ENCODE measurements at regions not wholly inside any gene's neighbourhood (a gene's known extent, or its start where the extent isn't known, plus 50 kb on each side); places are given as distances from the start of the nearest gene placed in this dataset.

DNA sequence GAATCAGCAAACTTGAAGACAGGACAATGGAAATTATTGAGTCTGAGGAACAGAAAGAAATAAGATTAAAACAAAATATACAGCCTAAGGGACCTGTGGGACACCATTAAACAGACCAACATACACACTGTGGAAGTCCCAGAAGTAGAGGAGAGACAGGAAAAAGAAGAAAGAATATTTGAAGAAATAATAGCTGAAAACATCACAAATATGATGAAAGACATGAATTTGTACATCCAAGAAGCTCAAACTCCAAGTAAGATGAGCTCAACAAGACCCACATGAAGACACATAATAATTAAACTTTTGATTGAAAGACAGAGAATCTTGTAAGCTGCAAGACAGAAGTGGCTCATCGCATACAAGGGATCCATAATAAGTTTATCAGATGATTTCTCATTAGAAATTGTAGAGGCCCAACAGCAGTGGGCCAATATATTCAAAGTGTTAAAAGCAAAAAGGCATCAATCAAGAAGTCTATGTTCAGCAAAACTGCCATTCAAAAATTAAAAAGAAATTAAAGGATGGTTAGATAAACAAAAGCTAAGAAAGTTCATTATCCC, 311.3 kb upstream of the ADGRL2 start:
- no peak for TF ChIP-seq EZH2 (optimal IDR thresholded peaks at IDR 0.05; ENCODE audit: low read depth, low read length)
- TF ChIP-seq, protein P1, sequence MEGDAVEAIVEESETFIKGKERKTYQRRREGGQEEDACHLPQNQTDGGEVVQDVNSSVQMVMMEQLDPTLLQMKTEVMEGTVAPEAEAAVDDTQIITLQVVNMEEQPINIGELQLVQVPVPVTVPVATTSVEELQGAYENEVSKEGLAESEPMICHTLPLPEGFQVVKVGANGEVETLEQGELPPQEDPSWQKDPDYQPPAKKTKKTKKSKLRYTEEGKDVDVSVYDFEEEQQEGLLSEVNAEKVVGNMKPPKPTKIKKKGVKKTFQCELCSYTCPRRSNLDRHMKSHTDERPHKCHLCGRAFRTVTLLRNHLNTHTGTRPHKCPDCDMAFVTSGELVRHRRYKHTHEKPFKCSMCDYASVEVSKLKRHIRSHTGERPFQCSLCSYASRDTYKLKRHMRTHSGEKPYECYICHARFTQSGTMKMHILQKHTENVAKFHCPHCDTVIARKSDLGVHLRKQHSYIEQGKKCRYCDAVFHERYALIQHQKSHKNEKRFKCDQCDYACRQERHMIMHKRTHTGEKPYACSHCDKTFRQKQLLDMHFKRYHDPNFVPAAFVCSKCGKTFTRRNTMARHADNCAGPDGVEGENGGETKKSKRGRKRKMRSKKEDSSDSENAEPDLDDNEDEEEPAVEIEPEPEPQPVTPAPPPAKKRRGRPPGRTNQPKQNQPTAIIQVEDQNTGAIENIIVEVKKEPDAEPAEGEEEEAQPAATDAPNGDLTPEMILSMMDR (IDR thresholded peaks at IDR 0.05; ENCODE audit: low read length), result no peak
- no peak for TF ChIP-seq EZH2phosphoT487 (IDR thresholded peaks at IDR 0.05; ENCODE audit: low read length)
- Histone ChIP-seq H3K4me2 (ENCODE audit: low read depth, low read length) (no peak overlapping the region), H2AFZ (ENCODE audit: low read length) (no peak overlapping the region), H3K9me3 (replicated peaks; ENCODE audit: insufficient read depth, low read length) (peaks cover 2% of the 10 kb centered on the region; the same call in 1 of the 2 replicates), H3K9me2 (replicated peaks; ENCODE audit: insufficient read depth, low read length) (no peaks in the 10 kb centered on the region), H3K4me3 (ENCODE audit: low read length) (no peak overlapping the region), H3K79me2 (ENCODE audit: low read length) (no peaks in the 10 kb centered on the region), H3F3A (ENCODE audit: insufficient read depth, low read length) (no peaks in the 10 kb centered on the region), H3K4me1 (ENCODE audit: low read length) (no peaks in the 10 kb centered on the region), H3K27ac (ENCODE audit: low read length) (no peak overlapping the region), H3K9ac (ENCODE audit: low read length) (no peak overlapping the region), H3K36me3 (replicated peaks; ENCODE audit: insufficient read depth, low read length) (no peaks in the 10 kb centered on the region), H3K27me3 (replicated peaks; ENCODE audit: insufficient read depth, low read length) (no peaks in the 10 kb centered on the region), H4K20me1 (ENCODE audit: insufficient read depth, low read length) (no peaks in the 10 kb centered on the region)
- DNase-seq, result no peak

DNA sequence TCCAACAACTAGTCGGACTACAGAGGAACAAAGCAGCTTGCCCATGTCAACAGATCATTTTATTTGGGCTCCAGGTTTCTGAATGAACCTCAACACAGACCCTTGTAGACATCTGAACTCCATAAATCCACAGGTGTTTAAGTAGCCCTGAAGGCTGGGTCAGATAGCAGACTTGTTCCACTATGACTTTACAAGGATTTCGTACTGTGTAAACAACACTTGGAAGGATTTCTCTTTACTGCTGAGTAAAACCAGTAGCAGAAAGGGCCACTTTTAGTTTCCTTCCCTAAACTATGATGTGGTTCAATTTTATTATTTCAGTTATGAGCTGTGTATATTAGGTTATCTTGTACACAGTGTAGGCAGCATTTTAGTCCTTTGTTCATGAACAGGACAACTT, 316.4 kb upstream of the ADGRL2 start:
- H3K36me3 ChIP-seq (replicated peaks; ENCODE audit: insufficient read depth, low read length), result no peaks in the 10 kb centered on the region
- no peak overlapping the region for H3K4me2 ChIP-seq (ENCODE audit: low read depth, low read length)
- H3K9me2 ChIP-seq (replicated peaks; ENCODE audit: insufficient read depth, low read length), result no peaks in the 10 kb centered on the region
- no peaks in the 10 kb centered on the region; the same call in 1 of the 2 replicates for H3K9me3 ChIP-seq (replicated peaks; ENCODE audit: insufficient read depth, low read length)
- no peak overlapping the region for H3K27ac ChIP-seq (ENCODE audit: low read length)
- no peaks in the 10 kb centered on the region for H3F3A ChIP-seq (ENCODE audit: insufficient read depth, low read length)
- H4K20me1 ChIP-seq (ENCODE audit: insufficient read depth, low read length), result no peaks in the 10 kb centered on the region
- H3K4me3 ChIP-seq (ENCODE audit: low read length), result no peak overlapping the region
- H3K4me1 ChIP-seq (ENCODE audit: low read length), result no peaks in the 10 kb centered on the region
- H3K27me3 ChIP-seq (replicated peaks; ENCODE audit: insufficient read depth, low read length), result no peaks in the 10 kb centered on the region
- no peak overlapping the region for H3K9ac ChIP-seq (ENCODE audit: low read length)
- no peak for DNase-seq
- no peak for TF ChIP-seq EZH2phosphoT487 (IDR thresholded peaks at IDR 0.05; ENCODE audit: low read length)
- no peak for TF ChIP-seq EZH2 (optimal IDR thresholded peaks at IDR 0.05; ENCODE audit: low read depth, low read length)
- TF ChIP-seq, protein P1 (IDR thresholded peaks at IDR 0.05; ENCODE audit: low read length), result no peak
- H3K79me2 ChIP-seq (ENCODE audit: low read length), result no peaks in the 10 kb centered on the region
- no peak overlapping the region for H2AFZ ChIP-seq (ENCODE audit: low read length)

GRCh38 chr1:81478219-81478618, 322.5 kb upstream of the ADGRL2 start:
- Histone ChIP-seq H3K36me3 (replicated peaks; ENCODE audit: insufficient read depth, low read length) (no peaks in the 10 kb centered on the region), H3K79me2 (ENCODE audit: low read length) (no peaks in the 10 kb centered on the region), H3F3A (ENCODE audit: insufficient read depth, low read length) (no peaks in the 10 kb centered on the region), H3K4me1 (ENCODE audit: low read length) (no peaks in the 10 kb centered on the region), H3K9me3 (replicated peaks; ENCODE audit: insufficient read depth, low read length) (no peaks in the 10 kb centered on the region), H3K27me3 (replicated peaks; ENCODE audit: insufficient read depth, low read length) (no peaks in the 10 kb centered on the region), H2AFZ (ENCODE audit: low read length) (no peak overlapping the region), H3K9me2 (replicated peaks; ENCODE audit: insufficient read depth, low read length) (no peaks in the 10 kb centered on the region), H4K20me1 (ENCODE audit: insufficient read depth, low read length) (no peaks in the 10 kb centered on the region), H3K4me3 (ENCODE audit: low read length) (no peak overlapping the region), H3K9ac (ENCODE audit: low read length) (no peak overlapping the region), H3K27ac (ENCODE audit: low read length) (no peak overlapping the region), H3K4me2 (ENCODE audit: low read depth, low read length) (no peak overlapping the region)
- TF ChIP-seq, protein P1 (IDR thresholded peaks at IDR 0.05; ENCODE audit: low read length), result no peak
- no peak for TF ChIP-seq EZH2 (optimal IDR thresholded peaks at IDR 0.05; ENCODE audit: low read depth, low read length)
- TF ChIP-seq EZH2phosphoT487 (IDR thresholded peaks at IDR 0.05; ENCODE audit: low read length), result no peak
- DNase-seq, result no peak

Measured in MM.1S (cell line).